ENCODE measurements at regions not wholly inside any gene's neighbourhood (a gene's known extent, or its start where the extent isn't known, plus 50 kb on each side); places are given as distances from the start of the nearest gene placed in this dataset.

GRCh38 chr5:143586781-143587362, 183.4 kb upstream of the NR3C1 start:
- DNase-seq (ENCODE audit: low read depth), result no peak

GRCh38 chr5:143585970-143586369, 182.5 kb upstream of the NR3C1 start:
- DNase-seq (ENCODE audit: low read depth), result no peak

- DNase-seq (ENCODE audit: low read depth), result no peak
These were observed 179.9 kb upstream of the NR3C1 start for GRCh38 chr5:143583409-143583808.

- peak; percentile 57 for DNase-seq (ENCODE audit: low read depth)
These were observed 179.4 kb upstream of the NR3C1 start for GRCh38 chr5:143582869-143583268.

- DNase-seq (ENCODE audit: low read depth), result no peak
These were observed 178.7 kb upstream of the NR3C1 start for GRCh38 chr5:143582176-143582575.

- no peak for DNase-seq (ENCODE audit: low read depth)
These were observed 178.2 kb upstream of the NR3C1 start for GRCh38 chr5:143581649-143582048.

GRCh38 chr5:143581147-143581546, 177.7 kb upstream of the NR3C1 start:
- no peak for DNase-seq (ENCODE audit: low read depth)

GRCh38 chr5:143576711-143577484, 173.4 kb upstream of the NR3C1 start:
- DNase-seq (ENCODE audit: low read depth), result no peak

GRCh38 chr5:143575286-143575685, 171.8 kb upstream of the NR3C1 start:
- no peak for DNase-seq (ENCODE audit: low read depth)

- no peak for DNase-seq (ENCODE audit: low read depth)
These were observed 170.8 kb upstream of the NR3C1 start for GRCh38 chr5:143574236-143574635.

- no peak for DNase-seq (ENCODE audit: low read depth)
These were observed 170.2 kb upstream of the NR3C1 start for GRCh38 chr5:143573568-143574170.

GRCh38 chr5:143572671-143573070, 169.2 kb upstream of the NR3C1 start:
- no peak for DNase-seq (ENCODE audit: low read depth)

GRCh38 chr5:143571642-143572624, 168.4 kb upstream of the NR3C1 start:
- DNase-seq (ENCODE audit: low read depth), result no peak

GRCh38 chr5:143570989-143571388, 167.5 kb upstream of the NR3C1 start:
- DNase-seq (ENCODE audit: low read depth), result no peak

GRCh38 chr5:143569722-143570567, 166.5 kb upstream of the NR3C1 start:
- DNase-seq (ENCODE audit: low read depth), result no peak

GRCh38 chr5:143569213-143569701, 165.8 kb upstream of the NR3C1 start:
- no peak for DNase-seq (ENCODE audit: low read depth)

- DNase-seq (ENCODE audit: low read depth), result no peak
These were observed 164.4 kb upstream of the NR3C1 start for GRCh38 chr5:143567583-143568504.

GRCh38 chr5:143566139-143566538, 162.7 kb upstream of the NR3C1 start:
- DNase-seq (ENCODE audit: low read depth), result no peak

- DNase-seq (ENCODE audit: low read depth), result no peak
These were observed 160.9 kb upstream of the NR3C1 start for GRCh38 chr5:143564417-143564816.

GRCh38 chr5:143562935-143563334, 159.4 kb upstream of the NR3C1 start:
- DNase-seq (ENCODE audit: low read depth), result no peak
